HUES64 (cell line): ENCODE measurements at regions not wholly inside any gene's neighbourhood (a gene's known extent, or its start where the extent isn't known, plus 50 kb on each side); places are given as distances from the start of the nearest gene placed in this dataset.
A peak's percentile ranks its signal among the peaks of the same experiment; 100 is the strongest.
"Not testable (repeated sequence)": the region's sequence is repeated elsewhere in the genome, so short reads cannot be mapped to it uniquely, and the experiment has no call there.

Experiments used
- H3K27ac ChIP-seq: 2 replicates; pipeline ENCODE4 v1.7.0; 2013; ENCODE audit warnings: low read depth, low read length, inconsistent platforms
- H3K27me3 ChIP-seq: 2 replicates; pipeline ENCODE4 v1.6.1; 2013; ENCODE audit warnings: mild to moderate bottlenecking, low read length; ENCODE audit not compliant: insufficient read depth
- H3K36me3 ChIP-seq: 2 replicates; pipeline ENCODE4 v1.6.1; 2013; ENCODE audit warnings: mild to moderate bottlenecking, low read length; ENCODE audit not compliant: insufficient read depth
- H3K4me1 ChIP-seq: 2 replicates; pipeline ENCODE4 v1.6.1; 2013; ENCODE audit warnings: mild to moderate bottlenecking, low read length, moderate library complexity; ENCODE audit not compliant: insufficient read depth
- H3K4me3 ChIP-seq: 2 replicates; pipeline ENCODE4 v1.5.1; 2013; ENCODE audit warnings: mild to moderate bottlenecking, low read length, moderate library complexity
- H3K9ac ChIP-seq: 2 replicates; pipeline ENCODE4 v1.6.1; 2013; ENCODE audit warnings: mild to moderate bottlenecking, low read depth, low read length
- H3K9me3 ChIP-seq: 2 replicates; pipeline ENCODE4 v1.6.1; 2013; ENCODE audit warnings: low read depth, low read length; ENCODE audit not compliant: insufficient read depth
- WGBS: fragments of 150-250, 120-280 bp; methylation state at CpG from one replicate; pipeline ENCODE4 v1.1.7; 2013; ENCODE audit warnings: missing lambda C conversion rate; 5-methylcytosine and 5-hydroxymethylcytosine counted together

DNA sequence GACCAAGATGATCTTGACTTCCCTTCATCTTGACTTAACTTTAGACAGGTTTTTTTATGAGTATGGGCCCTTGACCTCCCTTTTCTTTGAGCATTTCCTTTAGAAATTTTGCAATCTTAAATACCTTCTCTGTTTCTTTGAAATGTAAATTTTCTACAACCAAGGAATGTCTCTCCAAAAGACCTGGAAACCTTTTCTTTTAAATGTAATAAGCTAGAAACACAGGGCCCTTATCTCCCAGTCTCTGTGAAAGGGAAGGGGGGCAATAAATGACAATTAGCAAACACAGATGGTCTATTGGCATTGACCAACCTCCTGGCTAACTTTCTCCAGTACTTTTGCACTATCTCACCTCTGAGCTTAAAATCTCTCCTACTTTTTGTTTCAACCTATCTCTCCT is 144.3 kb upstream of the GK2 start:
- H3K9ac ChIP-seq, result no peak overlapping the region
- H3K4me1 ChIP-seq, result peaks cover 12% of the 10 kb centered on the region; the same call in 1 of the 2 replicates
- peaks cover 60% of the 10 kb centered on the region for H3K36me3 ChIP-seq
- H3K9me3 ChIP-seq, result 0 out of 2 replicates have a peak, but pooled peaks cover 16% of the 10 kb centered on the region
- H3K4me3 ChIP-seq, result no peak overlapping the region
- peak overlapping the region; percentile 67; the same call in 1 of the 2 replicates for H3K27ac ChIP-seq
- no peaks in the 10 kb centered on the region for H3K27me3 ChIP-seq

GRCh38 chr4:79551555-79551954 is 143.5 kb upstream of the GK2 start:
- no peaks in the 10 kb centered on the region for H3K27me3 ChIP-seq
- WGBS, result 67% methylated on average over 3 of the region's 5 CpGs
- peaks cover 21% of the 10 kb centered on the region; the same call in 1 of the 2 replicates for H3K9me3 ChIP-seq
- no peak overlapping the region for H3K4me3 ChIP-seq
- H3K4me1 ChIP-seq, result peaks cover 12% of the 10 kb centered on the region; the same call in 1 of the 2 replicates
- no peak overlapping the region for H3K9ac ChIP-seq
- H3K36me3 ChIP-seq, result peaks cover 68% of the 10 kb centered on the region
- no peak overlapping the region for H3K27ac ChIP-seq

GRCh38 chr4:79547851-79548250 is 139.8 kb upstream of the GK2 start:
- no peak overlapping the region for H3K27ac ChIP-seq
- no peaks in the 10 kb centered on the region for H3K27me3 ChIP-seq
- H3K36me3 ChIP-seq, result peaks cover 64% of the 10 kb centered on the region
- no peak overlapping the region for H3K9ac ChIP-seq
- no peak overlapping the region for H3K4me3 ChIP-seq
- 100% methylated on average over 1 of the region's 3 CpGs for WGBS
- peaks cover 21% of the 10 kb centered on the region for H3K9me3 ChIP-seq
- H3K4me1 ChIP-seq, result peaks cover 4% of the 10 kb centered on the region; the same call in 1 of the 2 replicates

DNA sequence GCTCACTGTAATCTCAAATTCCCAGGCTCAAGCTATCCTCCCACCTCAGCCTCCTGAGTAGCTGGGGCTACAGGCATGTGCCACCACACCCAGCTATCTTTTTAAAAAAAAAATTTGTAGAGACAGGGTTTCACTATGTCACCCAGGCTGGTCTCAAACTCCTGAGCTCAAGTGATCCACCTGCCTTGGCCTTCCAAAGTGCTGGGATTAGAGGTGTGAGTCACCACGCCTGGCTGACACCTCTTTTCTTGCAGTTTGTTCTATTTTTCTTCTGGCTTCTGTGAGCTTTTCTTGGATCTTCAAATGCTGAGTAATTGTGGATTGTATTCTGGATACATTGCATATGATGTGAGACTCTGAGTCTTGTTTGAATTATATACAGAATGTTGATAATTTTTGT is 137.3 kb upstream of the GK2 start:
- H3K9me3 ChIP-seq, H3K27ac ChIP-seq, H3K4me1 ChIP-seq, H3K9ac ChIP-seq, H3K27me3 ChIP-seq, H3K4me3 ChIP-seq: not testable (repeated sequence)
- 92% methylated on average over 1 of the region's 1 CpG for WGBS
- H3K36me3 ChIP-seq, result peaks cover 43% of the 10 kb centered on the region

DNA sequence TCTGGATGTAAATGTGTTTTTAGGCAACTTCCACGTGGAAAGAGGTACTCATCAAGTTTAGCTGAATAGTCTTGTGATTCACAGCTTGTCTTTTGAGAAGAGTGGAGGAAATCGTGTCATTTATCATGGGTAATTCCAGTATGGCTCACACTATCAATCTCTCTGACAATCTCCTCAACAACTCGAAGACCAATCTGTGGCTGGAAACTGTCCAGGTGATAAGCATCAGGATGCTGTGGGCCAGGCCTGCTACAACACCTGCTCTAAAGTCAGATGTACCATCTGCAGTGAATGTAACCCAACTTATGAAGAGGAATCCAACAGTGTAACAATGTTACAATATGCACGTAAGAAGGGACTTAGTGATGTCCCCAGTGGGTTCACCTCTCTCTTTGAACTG is 132.1 kb upstream of the GK2 start:
- WGBS, result 90% methylated on average over 4 of the region's 4 CpGs
- Histone ChIP-seq H3K9ac (no peak overlapping the region), H3K27me3 (no peaks in the 10 kb centered on the region), H3K4me1 (peaks cover 2% of the 10 kb centered on the region; the same call in 1 of the 2 replicates), H3K4me3 (no peak overlapping the region), H3K36me3 (no peaks in the 10 kb centered on the region), H3K27ac (no peak overlapping the region), H3K9me3 (no peaks in the 10 kb centered on the region; the same call in 1 of the 2 replicates)

- no peaks in the 10 kb centered on the region for H3K27me3 ChIP-seq
- no peak overlapping the region for H3K9ac ChIP-seq
- no peak overlapping the region for H3K27ac ChIP-seq
- H3K9me3 ChIP-seq, result no peaks in the 10 kb centered on the region
- WGBS, result no CpG with 5 or more reads among the region's 1 CpG
- no peak overlapping the region for H3K4me3 ChIP-seq
- peaks cover 16% of the 10 kb centered on the region; the same call in 1 of the 2 replicates for H3K4me1 ChIP-seq
- H3K36me3 ChIP-seq, result no peaks in the 10 kb centered on the region
These were observed 127.5 kb upstream of the GK2 start for GRCh38 chr4:79535516-79535915.

DNA sequence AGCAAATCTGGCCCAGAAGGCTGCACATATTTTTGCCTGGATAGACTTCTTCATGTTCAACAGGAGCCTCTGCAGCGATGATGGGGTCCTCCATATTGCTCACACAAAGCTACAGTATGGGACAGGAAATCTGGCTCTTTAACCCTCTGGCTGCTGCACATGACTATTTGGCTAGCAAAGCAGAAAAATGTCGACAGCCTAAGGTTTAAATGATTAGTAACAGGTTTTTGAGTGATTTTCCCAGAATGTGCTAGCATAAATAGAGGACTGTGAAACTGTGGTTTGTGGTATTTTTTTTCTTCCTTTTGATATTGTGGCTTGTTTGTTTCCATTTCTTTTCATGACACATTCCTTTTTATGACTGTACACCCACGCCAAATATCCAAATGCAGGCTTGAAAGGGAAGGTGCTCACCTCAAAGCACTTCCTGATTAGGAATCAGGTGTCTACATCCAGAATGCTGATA is 120.2 kb upstream of the GK2 start:
- Histone ChIP-seq H3K36me3 (no peaks in the 10 kb centered on the region), H3K4me1 (no peaks in the 10 kb centered on the region), H3K27me3 (no peaks in the 10 kb centered on the region), H3K9ac (no peak overlapping the region), H3K27ac (no peak overlapping the region), H3K4me3 (no peak overlapping the region), H3K9me3 (no peaks in the 10 kb centered on the region)
- 96% methylated on average over 3 of the region's 3 CpGs for WGBS

DNA sequence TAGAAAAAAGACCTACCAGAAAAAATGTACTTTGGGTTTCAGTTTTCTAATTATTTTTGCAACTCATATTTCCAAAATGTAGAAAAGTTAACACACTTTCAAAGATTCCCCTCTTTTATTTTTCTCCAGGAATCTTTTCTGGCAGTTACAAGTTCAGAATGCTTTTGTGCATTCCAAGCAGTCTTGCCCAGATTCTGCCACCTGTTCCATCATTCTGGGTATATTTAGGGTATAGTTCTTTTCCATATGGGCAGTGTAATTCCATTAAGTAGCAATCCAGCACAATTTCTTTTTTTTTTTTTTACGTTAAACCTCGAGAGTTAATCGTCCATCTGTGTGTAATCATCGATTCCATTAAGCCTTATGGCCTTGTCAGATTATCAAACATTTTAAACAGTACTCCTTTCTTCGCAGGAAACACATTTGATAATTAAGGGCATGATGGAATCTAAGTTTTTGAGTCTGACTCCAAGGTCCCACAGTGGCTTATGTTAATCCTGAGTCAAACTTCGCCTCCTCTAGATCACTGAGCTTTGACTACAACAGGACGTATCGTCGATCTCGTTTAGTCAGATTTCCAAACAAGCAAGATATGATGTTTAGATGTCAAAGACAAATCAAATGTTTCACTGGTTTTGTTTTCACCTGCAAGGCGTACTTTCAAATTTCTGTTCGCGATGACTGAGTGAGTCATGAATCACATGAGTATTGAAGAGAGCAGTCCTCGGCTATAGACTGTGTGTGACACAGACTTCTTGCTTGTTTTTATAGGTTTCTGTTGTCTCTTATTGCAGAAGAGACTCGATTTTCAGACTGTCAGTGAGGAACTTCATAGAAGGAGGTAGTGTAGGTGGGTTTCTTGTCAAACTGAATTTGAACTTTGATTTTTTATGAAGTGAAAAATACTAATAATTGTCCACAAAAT is 118.9 kb upstream of the GK2 start:
- Histone ChIP-seq H3K4me3 (no peak overlapping the region), H3K9me3 (no peaks in the 10 kb centered on the region), H3K9ac (no peak overlapping the region), H3K27me3 (no peaks in the 10 kb centered on the region), H3K27ac (no peak overlapping the region), H3K4me1 (no peaks in the 10 kb centered on the region), H3K36me3 (no peaks in the 10 kb centered on the region)
- 96% methylated on average over 15 of the region's 15 CpGs for WGBS

- Histone ChIP-seq H3K9me3 (no peaks in the 10 kb centered on the region), H3K9ac (no peak overlapping the region), H3K36me3 (no peaks in the 10 kb centered on the region), H3K27me3 (no peaks in the 10 kb centered on the region), H3K27ac (no peak overlapping the region), H3K4me3 (no peak overlapping the region), H3K4me1 (no peaks in the 10 kb centered on the region)
- no CpG with 5 or more reads among the region's 2 CpGs for WGBS
These were observed 108.1 kb upstream of the GK2 start for GRCh38 chr4:79516114-79516513.

DNA sequence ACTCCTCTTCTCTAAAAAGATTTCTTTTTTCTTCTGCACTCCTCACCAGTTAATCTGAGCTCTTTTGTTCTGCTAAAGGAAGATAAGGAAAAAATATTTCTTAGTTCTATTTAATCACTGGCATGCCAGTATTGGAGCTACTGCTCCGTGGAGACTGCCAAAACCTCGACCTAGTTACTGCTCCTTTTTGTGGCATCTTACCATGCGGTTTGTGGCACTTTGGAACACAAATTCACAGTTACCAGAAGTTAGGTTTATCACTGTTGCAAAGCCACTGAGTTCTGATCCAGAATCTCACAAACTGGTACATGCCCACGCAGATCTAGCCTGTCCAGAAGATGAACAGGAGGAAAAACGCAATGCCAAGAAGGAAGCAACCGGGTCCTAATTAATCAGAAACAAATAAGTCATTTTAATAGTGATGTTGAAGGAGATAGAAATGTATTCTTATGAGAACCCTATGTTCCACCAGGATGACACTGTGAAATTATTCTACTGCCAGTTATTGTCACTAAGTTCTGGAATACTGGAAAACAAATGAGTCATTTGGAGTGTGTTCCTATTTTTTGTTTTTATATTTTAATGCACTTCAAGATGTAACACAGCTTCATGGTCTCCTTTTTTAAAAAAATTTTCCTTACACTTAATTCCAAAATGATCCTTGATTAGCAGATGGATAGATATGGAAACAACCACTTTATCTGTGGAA is 106.7 kb upstream of the GK2 start:
- Histone ChIP-seq H3K27ac (no peak overlapping the region), H3K9me3 (no peaks in the 10 kb centered on the region), H3K36me3 (no peaks in the 10 kb centered on the region), H3K9ac (no peak overlapping the region), H3K4me3 (no peak overlapping the region), H3K4me1 (no peaks in the 10 kb centered on the region), H3K27me3 (no peaks in the 10 kb centered on the region)
- WGBS, result 94% methylated on average over 6 of the region's 6 CpGs

GRCh38 chr4:79513576-79513975 is 105.5 kb upstream of the GK2 start:
- no peaks in the 10 kb centered on the region for H3K4me1 ChIP-seq
- H3K9ac ChIP-seq, result no peak overlapping the region
- no peak overlapping the region for H3K4me3 ChIP-seq
- H3K27me3 ChIP-seq, result no peaks in the 10 kb centered on the region
- no peaks in the 10 kb centered on the region for H3K36me3 ChIP-seq
- WGBS, result no CpG with 5 or more reads among the region's 2 CpGs
- H3K27ac ChIP-seq, result no peak overlapping the region
- no peaks in the 10 kb centered on the region for H3K9me3 ChIP-seq
